H1 (cell line): ENCODE measurements at regions not wholly inside any gene's neighbourhood (a gene's known extent, or its start where the extent isn't known, plus 50 kb on each side); places are given as distances from the start of the nearest gene placed in this dataset.

Experiments used
- CTCF ChIA-PET: fragments of 300-600 bp; sonication (Branson Sonifier 250); formaldehyde crosslinking; loops from one replicate; lab custom pipeline; 2021; ENCODE audit not compliant: partially characterized antibody; lab: Charles Lee
- POLR2A ChIA-PET: fragments of 300-600 bp; sonication (Branson Sonifier 250); formaldehyde crosslinking; loops from one replicate; lab custom pipeline; 2021; ENCODE audit warnings: inconsistent platforms; ENCODE audit not compliant: partially characterized antibody; lab: Charles Lee
- DNase-seq, 2 experiments: peaks; one replicate each; pipeline versions ENCODE4 v3.0.0 to v3.0.0-alpha.2; 2010 to 2022; ENCODE audit warnings: low spot score in 2 of 2, low read depth in 1 of 2, mixed read lengths in 1 of 2
- FAIRE-seq: peaks from 2 replicates; lab custom pipeline; 2011; peaks lifted over from hg19 to GRCh38; lab: Jason Lieb, UNC
- H2AFZ ChIP-seq: 2 replicates; pipeline ENCODE4 v1.8.1; 2012; ENCODE audit warnings: low read length, inconsistent platforms
- H2AK5ac ChIP-seq: 2 replicates; pipeline ENCODE4 v1.6.1; 2013; ENCODE audit warnings: low read depth, low read length
- H2BK120ac ChIP-seq: replicated peaks from 2 replicates; pipeline ENCODE3; 2013; ENCODE audit warnings: low read depth, low read length, inconsistent platforms
- H2BK12ac ChIP-seq: 2 replicates; pipeline ENCODE4 v1.6.1; 2013; ENCODE audit warnings: low read depth, low read length
- H2BK15ac ChIP-seq: 2 replicates; pipeline ENCODE4 v1.6.1; 2013; ENCODE audit warnings: low read length
- H2BK20ac ChIP-seq: 2 replicates; pipeline ENCODE4 v1.6.1; 2013; ENCODE audit warnings: low read length
- H2BK5ac ChIP-seq: 2 replicates; pipeline ENCODE4 v1.6.1; 2013; ENCODE audit warnings: low read depth, low read length
- H3K14ac ChIP-seq: 2 replicates; pipeline ENCODE4 v1.6.1; 2013; ENCODE audit warnings: inconsistent platforms; ENCODE audit not compliant: insufficient read length
- H3K18ac ChIP-seq: 2 replicates; pipeline ENCODE4 v1.6.1; 2013; ENCODE audit warnings: low read length; ENCODE audit errors: extremely low read depth
- H3K23ac ChIP-seq: 2 replicates; pipeline ENCODE4 v1.6.1; 2013; ENCODE audit warnings: inconsistent platforms; ENCODE audit not compliant: insufficient read length
- H3K23me2 ChIP-seq: 2 replicates; pipeline ENCODE4 v1.6.1; 2013; ENCODE audit warnings: low read depth, low read length
- H3K27ac ChIP-seq: 2 replicates; pipeline ENCODE4 v1.6.1; 2011; ENCODE audit warnings: low read depth, low read length, inconsistent platforms
- H3K27me3 ChIP-seq, 4 experiments: replicated peaks in 1 of 4; 1 replicate in 1 of 4; 2 replicates in 3 of 4; pipeline versions ENCODE4 v1.6.1 to v1.8.1; 2011 to 2013; ENCODE audit warnings: low read length in 3 of 4, mild to moderate bottlenecking in 3 of 4, inconsistent platforms in 2 of 4, mixed read lengths in 2 of 4, moderate library complexity in 1 of 4; ENCODE audit not compliant: control insufficient read depth in 3 of 4, insufficient read depth in 3 of 4; ENCODE audit errors: extremely low read depth in 1 of 4
- H3K36me3 ChIP-seq, 4 experiments: 2 replicates each; pipeline versions ENCODE4 v1.6.1 to v1.8.1; 2011 to 2013; ENCODE audit warnings: mild to moderate bottlenecking in 4 of 4, low read length in 3 of 4, moderate library complexity in 2 of 4, control low read depth in 1 of 4, inconsistent platforms in 1 of 4; ENCODE audit not compliant: insufficient read depth in 4 of 4, control insufficient read depth in 2 of 4
- H3K4ac ChIP-seq: replicated peaks from 2 replicates; pipeline ENCODE3; 2013; ENCODE audit warnings: low read length, low read depth, mixed read lengths, inconsistent platforms; ENCODE audit not compliant: insufficient read length
- H3K4me1 ChIP-seq, 4 experiments: replicated peaks in 1 of 4; 1 replicate in 1 of 4; 2 replicates in 3 of 4; pipeline versions ENCODE4 v1.6.1 to v1.8.1; 2011 to 2013; ENCODE audit warnings: low read length in 3 of 4, inconsistent platforms in 2 of 4, mixed read lengths in 1 of 4; ENCODE audit not compliant: insufficient read depth in 4 of 4, control insufficient read depth in 3 of 4
- H3K4me2 ChIP-seq, 2 experiments: 2 replicates each; pipeline versions ENCODE4 v1.6.1 to v1.8.1; 2011 to 2013; ENCODE audit warnings: low read depth in 2 of 2, low read length in 2 of 2, control low read depth in 1 of 2, inconsistent platforms in 1 of 2, mild to moderate bottlenecking in 1 of 2; ENCODE audit not compliant: insufficient read depth in 1 of 2
- H3K4me3 ChIP-seq, 4 experiments: fragments of 200-600, 300-600 bp in 1 of 4; sonication (generic), shearing (Covaris generic), sonication (Bioruptor Twin) in 1 of 4; 2 replicates each; pipeline versions ENCODE4 v1.5.1 to v1.8.1; 2011 to 2016; ENCODE audit warnings: low read length in 4 of 4, low read depth in 3 of 4, control low read depth in 2 of 4, inconsistent platforms in 2 of 4, mild to moderate bottlenecking in 2 of 4, mixed read lengths in 1 of 4, moderate library complexity in 1 of 4; ENCODE audit not compliant: insufficient read depth in 2 of 4; ENCODE audit errors: extremely low read depth in 1 of 4
- H3K56ac ChIP-seq: replicated peaks from 2 replicates; pipeline ENCODE3; 2013; ENCODE audit warnings: low read depth, mild to moderate bottlenecking, mixed read lengths, low read length, inconsistent platforms; ENCODE audit not compliant: insufficient read length
- H3K79me1 ChIP-seq: 2 replicates; pipeline ENCODE4 v1.6.1; 2013; ENCODE audit warnings: low read depth, low read length, control low read depth
- H3K79me2 ChIP-seq, 2 experiments: 2 replicates each; pipeline versions ENCODE4 v1.6.1 to v1.8.1; 2012 to 2013; ENCODE audit warnings: low read length in 2 of 2, mild to moderate bottlenecking in 2 of 2, inconsistent platforms in 1 of 2; ENCODE audit not compliant: insufficient read depth in 2 of 2, control insufficient read depth in 1 of 2
- H3K9ac ChIP-seq, 4 experiments: replicated peaks in 1 of 4; 1 replicate in 1 of 4; 2 replicates in 3 of 4; pipeline versions ENCODE4 v1.6.1 to v1.8.1; 2011 to 2013; ENCODE audit warnings: low read depth in 3 of 4, low read length in 3 of 4, control low read depth in 2 of 4, mild to moderate bottlenecking in 2 of 4, moderate library complexity in 2 of 4, inconsistent platforms in 1 of 4; ENCODE audit errors: extremely low read depth in 1 of 4
- H3K9me3 ChIP-seq, 2 experiments: 2 replicates each; pipeline versions ENCODE4 v1.6.1 to v1.8.1; 2012 to 2013; ENCODE audit warnings: mild to moderate bottlenecking in 2 of 2, moderate library complexity in 2 of 2, control low read depth in 1 of 2, inconsistent platforms in 1 of 2, low read depth in 1 of 2, low read length in 1 of 2, mixed read lengths in 1 of 2; ENCODE audit not compliant: insufficient read depth in 2 of 2
- H4K20me1 ChIP-seq, 2 experiments: replicated peaks in 1 of 2; 2 replicates each; pipeline versions ENCODE3 to v1.8.1; 2011 to 2013; ENCODE audit warnings: inconsistent platforms in 2 of 2, low read length in 2 of 2, mild to moderate bottlenecking in 1 of 2; ENCODE audit not compliant: insufficient read depth in 2 of 2, control insufficient read depth in 1 of 2
- H4K5ac ChIP-seq: 2 replicates; pipeline ENCODE4 v1.6.1; 2013; ENCODE audit warnings: low read length, low read depth, mixed read lengths, inconsistent platforms; ENCODE audit not compliant: insufficient read length
- H4K8ac ChIP-seq: 2 replicates; pipeline ENCODE4 v1.8.0; 2013; ENCODE audit warnings: mild to moderate bottlenecking, moderate library complexity, low read length, inconsistent platforms; ENCODE audit not compliant: insufficient read depth; ENCODE audit errors: extremely low read depth
- H4K91ac ChIP-seq: replicated peaks from 2 replicates; pipeline ENCODE3; 2013; ENCODE audit warnings: low read length, mixed read lengths, inconsistent platforms; ENCODE audit not compliant: insufficient read length
- CHD2 ChIP-seq: IDR thresholded peaks from 2 replicates; pipeline ENCODE4 v1.6.1; 2012; ENCODE audit warnings: low read length, improper control_type of control experiment
- GTF2F1 ChIP-seq: IDR thresholded peaks from 2 replicates; pipeline ENCODE4 v1.6.1; 2012; ENCODE audit warnings: low read depth, low read length, improper control_type of control experiment, borderline replicate concordance
- JUN ChIP-seq: IDR thresholded peaks from 2 replicates; pipeline ENCODE4 v1.6.1; 2011; ENCODE audit warnings: low read depth, mild to moderate bottlenecking, improper control_type of control experiment, low read length
- KDM1A ChIP-seq: fragments of 200-600, 300-600 bp; sonication (generic); IDR thresholded peaks from 2 replicates; pipeline ENCODE4 v1.7.1; 2016; ENCODE audit warnings: mild to moderate bottlenecking, low read length, borderline replicate concordance
- RFX5 ChIP-seq: IDR thresholded peaks from 2 replicates; pipeline ENCODE4 v1.6.1; 2011; ENCODE audit warnings: low read depth, low read length, improper control_type of control experiment, borderline replicate concordance
- TEAD4 ChIP-seq: IDR thresholded peaks from 2 replicates; pipeline ENCODE4 v1.6.1; 2012; ENCODE audit warnings: low read depth, low read length, inconsistent platforms, mixed read lengths

DNA sequence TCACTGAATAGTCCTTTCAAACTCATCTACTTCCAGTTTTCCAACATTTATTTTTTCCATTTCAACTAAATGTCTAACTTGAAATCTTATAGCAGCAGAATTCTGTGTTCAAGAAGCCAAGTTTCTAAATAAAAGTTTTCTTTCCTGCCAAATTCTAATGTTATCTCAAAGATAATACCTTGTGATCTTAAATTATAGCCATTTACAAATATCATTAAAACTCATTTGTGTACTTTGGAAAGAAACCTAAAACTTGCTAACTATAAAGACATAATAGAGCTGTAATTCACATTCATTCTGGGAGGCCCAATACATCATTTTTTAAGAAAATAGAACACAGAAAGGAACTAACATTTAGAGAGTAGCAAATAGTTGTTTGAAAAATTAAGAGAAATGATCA lies 83.9 kb downstream of the MAD2L1 start:
- H3K79me1 ChIP-seq = no peaks in the 10 kb centered on the region
- H4K5ac ChIP-seq = no peak overlapping the region
- no peak overlapping the region for H2BK5ac ChIP-seq
- no peak overlapping the region for H3K14ac ChIP-seq
- H3K9me3 ChIP-seq = no peaks in the 10 kb centered on the region
- no peaks in the 10 kb centered on the region for H4K20me1 ChIP-seq
- no peak overlapping the region for H3K9ac ChIP-seq
- ChIA-PET POLR2A (no interaction called here), CTCF (no interaction called here)
- H3K36me3 ChIP-seq = no peaks in the 10 kb centered on the region
- no peaks in the 10 kb centered on the region for H3K79me2 ChIP-seq
- H2BK20ac ChIP-seq = no peak overlapping the region
- H4K8ac ChIP-seq = no peak overlapping the region
- H3K56ac ChIP-seq = no peak overlapping the region
- no peak overlapping the region for H4K91ac ChIP-seq
- H2BK15ac ChIP-seq = no peak overlapping the region
- no peak overlapping the region for H3K18ac ChIP-seq
- H3K4ac ChIP-seq = no peak overlapping the region
- no peaks in the 10 kb centered on the region for H3K23me2 ChIP-seq
- H2AK5ac ChIP-seq = no peak overlapping the region
- DNase-seq = no peak
- no peak overlapping the region for H3K23ac ChIP-seq
- H3K27ac ChIP-seq = no peak overlapping the region
- no peak overlapping the region for H2BK12ac ChIP-seq
- H2BK120ac ChIP-seq = no peak overlapping the region
- H3K27me3 ChIP-seq = no peaks in the 10 kb centered on the region
- no peak overlapping the region for H2AFZ ChIP-seq
- no peak overlapping the region for H3K4me2 ChIP-seq
- no peaks in the 10 kb centered on the region; a peak in 1 of 7 replicates for H3K4me1 ChIP-seq
- no peak overlapping the region for H3K4me3 ChIP-seq
- TF ChIP-seq CHD2 (no peak), JUN (no peak), KDM1A (no peak), RFX5 (no peak), TEAD4 (no peak), GTF2F1 (no peak)
- TF ChIP-seq, all 59 proteins: peak for 0
- no peak for FAIRE-seq
